CD4-positive, alpha-beta T cell treated with Interferon gamma for 1 hour (primary cell): ENCODE measurements at regions not wholly inside any gene's neighbourhood (a gene's known extent, or its start where the extent isn't known, plus 50 kb on each side); places are given as distances from the start of the nearest gene placed in this dataset.
"Not testable (repeated sequence)": the region's sequence is repeated elsewhere in the genome, so short reads cannot be mapped to it uniquely, and the experiment has no call there.

Experiments
- DNase-seq: peaks from one replicate; pipeline ENCODE4 v3.0.0-alpha.2; 2020

GRCh38 chr20:19835533-19836222 is 77.6 kb downstream of the RIN2 start:
- no peak for DNase-seq

- no peak for DNase-seq
These were observed 80.4 kb downstream of the RIN2 start for GRCh38 chr20:19838468-19838867.

- no peak for DNase-seq
These were observed 81.0 kb downstream of the RIN2 start for GRCh38 chr20:19839053-19839452.

- DNase-seq = no peak
These were observed 82.2 kb downstream of the RIN2 start for GRCh38 chr20:19840111-19840710.

GRCh38 chr20:19841740-19842139 is 83.7 kb downstream of the RIN2 start:
- DNase-seq = no peak

GRCh38 chr20:19844850-19845249 is 86.8 kb downstream of the RIN2 start:
- DNase-seq = not testable (repeated sequence)

GRCh38 chr20:19847383-19847782 is 89.3 kb downstream of the RIN2 start:
- no peak for DNase-seq

GRCh38 chr20:19849341-19850197 is 91.5 kb downstream of the RIN2 start:
- no peak for DNase-seq

- no peak for DNase-seq
These were observed 92.1 kb downstream of the RIN2 start for GRCh38 chr20:19850198-19850533.

GRCh38 chr20:19851861-19852260 is 93.8 kb downstream of the RIN2 start:
- DNase-seq = no peak

- no peak for DNase-seq
These were observed 97.4 kb downstream of the RIN2 start for GRCh38 chr20:19855416-19855815.

GRCh38 chr20:19858466-19859371 is 100.7 kb downstream of the RIN2 start:
- DNase-seq = no peak

GRCh38 chr20:19859444-19859843 is 101.4 kb downstream of the RIN2 start:
- DNase-seq = no peak

- DNase-seq = no peak
These were observed 102.7 kb downstream of the RIN2 start for GRCh38 chr20:19860737-19861136.

- DNase-seq = no peak
These were observed 103.2 kb downstream of the RIN2 start for GRCh38 chr20:19861147-19861759.

GRCh38 chr20:19864130-19864529 is 106.1 kb downstream of the RIN2 start:
- DNase-seq = no peak

GRCh38 chr20:19866070-19866469 is 108.0 kb downstream of the RIN2 start:
- no peak for DNase-seq

- no peak for DNase-seq
These were observed 109.0 kb downstream of the RIN2 start for GRCh38 chr20:19867074-19867473.

- peak; percentile 53 for DNase-seq
These were observed 109.9 kb downstream of the RIN2 start for GRCh38 chr20:19867940-19868371.

GRCh38 chr20:19868441-19868840 is 110.4 kb downstream of the RIN2 start:
- DNase-seq = no peak

GRCh38 chr20:19872001-19872400 is 113.9 kb downstream of the RIN2 start:
- no peak for DNase-seq

- DNase-seq = no peak
These were observed 116.1 kb downstream of the RIN2 start for GRCh38 chr20:19874040-19874727.
